Lung (tissue), 11 donors: ENCODE measurements at regions not wholly inside any gene's neighbourhood (a gene's known extent, or its start where the extent isn't known, plus 50 kb on each side); places are given as distances from the start of the nearest gene placed in this dataset.

ENCODE experiments used
- ATAC-seq: fragments of 200-7000 bp; cut with Tn5 transposase; one replicate; pipeline ENCODE4 v1.9.1; 2020; ENCODE audit warnings: moderate number of reproducible peaks; ENCODE audit not compliant: insufficient read depth, low FRiP score
- DNase-seq, 3 donors: peaks; one replicate each; pipeline ENCODE4 v3.0.0-alpha.2; 2013 to 2017
- H3K27ac ChIP-seq, 2 donors: one replicate each; pipeline ENCODE4 v1.5.1; 2013; ENCODE audit warnings: mild to moderate bottlenecking in 2 of 2, moderate library complexity in 2 of 2, control low read depth in 1 of 2, inconsistent platforms in 1 of 2, low read depth in 1 of 2, low read length in 1 of 2
- H3K27me3 ChIP-seq, 3 donors: one replicate each; pipeline ENCODE4 v1.5.1; 2013; ENCODE audit warnings: low read length in 2 of 3; ENCODE audit not compliant: control insufficient read depth in 3 of 3, insufficient read depth in 3 of 3
- H3K36me3 ChIP-seq, 4 donors: one replicate each; pipeline ENCODE4 v1.5.1; 2013; ENCODE audit warnings: low read length in 4 of 4, mild to moderate bottlenecking in 1 of 4, moderate library complexity in 1 of 4; ENCODE audit not compliant: control insufficient read depth in 4 of 4, insufficient read depth in 4 of 4
- H3K4me1 ChIP-seq, 5 donors: one replicate each; pipeline ENCODE4 v1.5.1; 2013; ENCODE audit warnings: low read length in 5 of 5, mild to moderate bottlenecking in 2 of 5, moderate library complexity in 1 of 5; ENCODE audit not compliant: control insufficient read depth in 5 of 5, insufficient read depth in 5 of 5
- H3K4me3 ChIP-seq: one replicate; pipeline ENCODE4 v1.5.1; 2013; ENCODE audit warnings: mild to moderate bottlenecking, control low read depth, moderate library complexity
- H3K9ac ChIP-seq, 2 donors: one replicate each; pipeline ENCODE4 v1.5.1; 2013; ENCODE audit warnings: low read length in 2 of 2, control low read depth in 1 of 2; ENCODE audit not compliant: insufficient read depth in 1 of 2
- H3K9me3 ChIP-seq, 4 donors: one replicate each; pipeline ENCODE4 v1.5.1; 2013; ENCODE audit warnings: low read length in 3 of 4, mild to moderate bottlenecking in 1 of 4, moderate library complexity in 1 of 4; ENCODE audit not compliant: control insufficient read depth in 4 of 4, insufficient read depth in 3 of 4
- CTCF ChIP-seq: IDR thresholded peaks from 2 replicates; pipeline ENCODE4 v1.5.1; 2012; ENCODE audit warnings: mild to moderate bottlenecking; ENCODE audit errors: control extremely low read depth, extremely low read depth
- WGBS, 2 donors: extraction: QIAGEN DNeasy Blood & Tissue Kit; methylation state at CpG; one replicate each; pipeline ENCODE4 v1.1.7; 2013; 5-methylcytosine and 5-hydroxymethylcytosine counted together
- donor health status: control.
- donor health status: control.
- donor health status: Bipolar disorder and iron deficiency.
- donor health status: healthy.
- donor health status: DM: yes; HTN: yes; CAD: no.

DNA sequence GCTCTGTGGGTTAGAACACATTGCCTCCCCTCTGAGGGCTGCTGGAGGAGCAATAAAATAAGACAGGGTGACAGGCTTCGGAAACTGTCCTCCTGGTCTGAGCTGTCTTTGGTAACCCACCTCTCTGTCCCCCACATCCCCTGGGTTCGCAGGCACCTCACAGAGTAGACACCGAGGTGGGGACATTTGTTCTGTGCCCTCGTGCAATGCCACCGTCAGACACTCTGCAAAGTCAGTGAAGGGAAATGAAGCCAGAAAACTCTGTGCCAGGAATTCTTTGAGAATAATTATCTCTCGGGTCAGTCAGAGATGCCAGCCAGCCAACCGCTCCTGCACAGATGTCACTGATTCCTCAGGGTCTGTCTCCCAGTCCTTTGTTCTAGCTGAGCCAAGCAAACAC lies 493.6 kb downstream of the FOXO1 start:
- Histone ChIP-seq H3K9me3 (no peaks in the 10 kb centered on the region), H3K36me3 (no peaks in the 10 kb centered on the region), H3K4me1 (no peaks in the 10 kb centered on the region), H3K27ac (no peak overlapping the region), H3K27me3 (peaks cover 0 to 15% (median 2%) of the 10 kb centered on the region in 3 donors), H3K9ac (no peak overlapping the region), H3K4me3 (no peak overlapping the region)
- ATAC-seq = no peak
- TF ChIP-seq CTCF = no peak
- 85 to 91% methylated on average over 7 of the region's 7 CpGs for WGBS, 2 donors
- DNase-seq = no peak

GRCh38 chr13:40175639-40176038 lies 490.8 kb downstream of the FOXO1 start:
- Histone ChIP-seq H3K27ac (no peak overlapping the region), H3K27me3 (peaks cover 0 to 13% (median 2%) of the 10 kb centered on the region in 3 donors), H3K4me3 (no peak overlapping the region), H3K9ac (no peak overlapping the region), H3K9me3 (peaks cover 0 to 2% (median 0%) of the 10 kb centered on the region in 4 donors), H3K36me3 (no peaks in the 10 kb centered on the region), H3K4me1 (no peaks in the 10 kb centered on the region)
- TF ChIP-seq CTCF = no peak
- no peak for DNase-seq
- no peak for ATAC-seq

- no peak overlapping the region for H3K4me3 ChIP-seq
- WGBS, 2 donors = 96 to 98% methylated on average over 7 of the region's 7 CpGs
- no peaks in the 10 kb centered on the region for H3K4me1 ChIP-seq
- TF ChIP-seq CTCF = no peak
- no peaks in the 10 kb centered on the region for H3K36me3 ChIP-seq
- no peak for DNase-seq
- H3K9ac ChIP-seq = no peak overlapping the region
- no peak overlapping the region for H3K27ac ChIP-seq
- H3K9me3 ChIP-seq = peaks cover 0 to 2% (median 0%) of the 10 kb centered on the region in 4 donors
- no peak for ATAC-seq
- peaks cover 0 to 11% (median 2%) of the 10 kb centered on the region in 3 donors for H3K27me3 ChIP-seq
Measured at GRCh38 chr13:40176242-40176641, 490.2 kb downstream of the FOXO1 start.

DNA sequence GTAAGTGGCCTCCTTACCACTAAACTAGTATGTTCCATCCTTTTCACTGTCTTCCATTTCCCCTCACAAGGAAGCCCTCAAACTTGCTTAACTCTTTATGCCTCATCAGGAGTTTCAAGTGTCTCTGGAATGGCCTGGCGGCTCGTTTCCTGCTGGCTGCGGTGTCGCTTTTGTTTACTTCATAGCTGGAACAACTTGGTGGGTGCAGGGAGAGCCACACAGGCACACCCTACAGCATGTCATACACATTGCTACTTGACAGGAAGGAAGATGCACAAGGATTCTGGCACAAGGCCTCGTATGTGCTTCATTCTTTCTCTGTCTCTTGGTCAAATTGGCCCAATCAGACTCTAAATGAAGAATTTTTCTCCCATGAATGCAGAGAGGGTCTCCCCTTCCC lies 488.3 kb downstream of the FOXO1 start:
- H3K27me3 ChIP-seq = peaks cover 0 to 8% (median 0%) of the 10 kb centered on the region in 3 donors
- H3K4me3 ChIP-seq = no peak overlapping the region
- no peaks in the 10 kb centered on the region for H3K4me1 ChIP-seq
- no peaks in the 10 kb centered on the region for H3K36me3 ChIP-seq
- H3K27ac ChIP-seq = peak overlapping the region in 1 of 2 donors; percentile 50
- 63 to 77% methylated on average over 5 of the region's 5 CpGs for WGBS, 2 donors
- no peak for DNase-seq
- no peak for ATAC-seq
- TF ChIP-seq CTCF = no peak
- peaks cover 0 to 2% (median 0%) of the 10 kb centered on the region in 4 donors for H3K9me3 ChIP-seq
- H3K9ac ChIP-seq = no peak overlapping the region
